Small intestine (tissue), 7 donors: ENCODE measurements at regions not wholly inside any gene's neighbourhood (a gene's known extent, or its start where the extent isn't known, plus 50 kb on each side); places are given as distances from the start of the nearest gene placed in this dataset.
"Not testable (repeated sequence)": the region's sequence is repeated elsewhere in the genome, so short reads cannot be mapped to it uniquely, and the experiment has no call there.

ENCODE experiments used
- DNase-seq, 2 donors: peaks; one replicate each; pipeline versions ENCODE4 v3.0.0 to v3.0.0-alpha.2; 2013
- FAIRE-seq: peaks from 2 replicates; lab custom pipeline; 2012; peaks lifted over from hg19 to GRCh38; lab: Jason Lieb, UNC
- H3K27ac ChIP-seq, 3 donors: one replicate each; pipeline ENCODE4 v1.5.1; 2013; ENCODE audit warnings: low read length in 2 of 3, mild to moderate bottlenecking in 2 of 3, control low read depth in 1 of 3, inconsistent platforms in 1 of 3, low read depth in 1 of 3, moderate library complexity in 1 of 3
- H3K27me3 ChIP-seq, 3 donors: one replicate each; pipeline ENCODE4 v1.6.1; 2013; ENCODE audit warnings: low read length in 3 of 3, inconsistent platforms in 1 of 3; ENCODE audit not compliant: control insufficient read depth in 3 of 3, insufficient read depth in 3 of 3
- H3K36me3 ChIP-seq, 3 donors: one replicate each; pipeline ENCODE4 v1.6.1; 2013; ENCODE audit warnings: low read length in 3 of 3, inconsistent platforms in 1 of 3, low read depth in 1 of 3, mild to moderate bottlenecking in 1 of 3, moderate library complexity in 1 of 3; ENCODE audit not compliant: control insufficient read depth in 3 of 3, insufficient read depth in 2 of 3
- H3K4me1 ChIP-seq, 3 donors: one replicate each; pipeline ENCODE4 v1.6.1; 2013; ENCODE audit warnings: low read length in 2 of 3, inconsistent platforms in 1 of 3, low read depth in 1 of 3, mild to moderate bottlenecking in 1 of 3, moderate library complexity in 1 of 3; ENCODE audit not compliant: control insufficient read depth in 3 of 3, insufficient read depth in 2 of 3
- H3K4me3 ChIP-seq, 3 donors: one replicate each; pipeline ENCODE4 v1.5.1; 2013; ENCODE audit warnings: low read length in 3 of 3, control low read depth in 1 of 3, inconsistent platforms in 1 of 3, low read depth in 1 of 3, mild to moderate bottlenecking in 1 of 3, moderate library complexity in 1 of 3
- H3K9me3 ChIP-seq, 2 donors: one replicate each; pipeline ENCODE4 v1.6.1; 2013; ENCODE audit warnings: low read depth in 1 of 2, low read length in 1 of 2; ENCODE audit not compliant: control insufficient read depth in 2 of 2, insufficient read depth in 1 of 2
- WGBS, 3 donors: extraction: QIAGEN DNeasy Blood & Tissue Kit; methylation state at CpG; one replicate each; pipeline ENCODE4 v1.1.7; 2013; 5-methylcytosine and 5-hydroxymethylcytosine counted together
- donor health status: healthy with polysubstance abuse.
- donor health status: control.
- donor health status: control.
- donor health status: Bipolar disorder and iron deficiency.
- donor health status: healthy.

GRCh38 chr2:87521489-87521888 is 226.4 kb upstream of the PLGLB2 start:
- 70 to 90% (median 81%) methylated on average over 6 to 7 of the region's 7 CpGs for WGBS, 3 donors
- DNase-seq, H3K9me3 ChIP-seq, H3K36me3 ChIP-seq, H3K27me3 ChIP-seq, FAIRE-seq, H3K4me3 ChIP-seq, H3K4me1 ChIP-seq: not testable (repeated sequence)
- H3K27ac ChIP-seq = peak overlapping the region in 1 of 3 donors; percentile 72

- WGBS, 3 donors = 65 to 74% (median 69%) methylated on average over 5 of the region's 5 CpGs
- not testable (repeated sequence) for H3K27ac ChIP-seq
Measured at GRCh38 chr2:87524619-87525188, 223.2 kb upstream of the PLGLB2 start.

GRCh38 chr2:87525497-87525991 is 222.3 kb upstream of the PLGLB2 start:
- H3K4me1 ChIP-seq, FAIRE-seq, H3K27me3 ChIP-seq, H3K36me3 ChIP-seq, H3K4me3 ChIP-seq, DNase-seq, H3K9me3 ChIP-seq: not testable (repeated sequence)
- peak overlapping the region in 1 of 3 donors; percentile 78 for H3K27ac ChIP-seq
- WGBS, 3 donors = 67 to 96% (median 69%) methylated on average over 2 to 4 of the region's 5 CpGs

More at GRCh38 chr2:87524619-87525188, 223.2 kb upstream of the PLGLB2 start:
- H3K4me1 ChIP-seq, FAIRE-seq, H3K9me3 ChIP-seq, H3K36me3 ChIP-seq, H3K4me3 ChIP-seq, DNase-seq, H3K27me3 ChIP-seq: not testable (repeated sequence)

GRCh38 chr2:87526258-87526657 is 221.6 kb upstream of the PLGLB2 start:
- DNase-seq, H3K4me3 ChIP-seq, FAIRE-seq, H3K4me1 ChIP-seq, H3K27me3 ChIP-seq, H3K36me3 ChIP-seq, H3K27ac ChIP-seq, H3K9me3 ChIP-seq: not testable (repeated sequence)
- 97% methylated on average over 2 of the region's 5 CpGs; no CpG with 5 or more reads in 2 of the 3 donors for WGBS, 3 donors

- 28 to 65% (median 44%) methylated on average over 4 to 5 of the region's 7 CpGs for WGBS, 3 donors
- H3K27ac ChIP-seq, H3K36me3 ChIP-seq, H3K4me1 ChIP-seq, DNase-seq, H3K9me3 ChIP-seq, H3K27me3 ChIP-seq, FAIRE-seq, H3K4me3 ChIP-seq: not testable (repeated sequence)
Measured at GRCh38 chr2:87531968-87532715, 215.7 kb upstream of the PLGLB2 start.

- H3K4me3 ChIP-seq, H3K36me3 ChIP-seq, DNase-seq, FAIRE-seq, H3K9me3 ChIP-seq, H3K4me1 ChIP-seq, H3K27me3 ChIP-seq: not testable (repeated sequence)
- 37 to 47% (median 45%) methylated on average over 5 to 7 of the region's 9 CpGs for WGBS, 3 donors
- peak overlapping the region in 1 of 3 donors; percentile 38 for H3K27ac ChIP-seq
Measured at GRCh38 chr2:87533390-87534272, 214.3 kb upstream of the PLGLB2 start.

- DNase-seq, H3K27ac ChIP-seq, H3K9me3 ChIP-seq, H3K27me3 ChIP-seq, FAIRE-seq, H3K4me3 ChIP-seq, H3K4me1 ChIP-seq, H3K36me3 ChIP-seq: not testable (repeated sequence)
- 47% methylated on average over 7 of the region's 14 CpGs; no CpG with 5 or more reads in 2 of the 3 donors for WGBS, 3 donors
Measured at GRCh38 chr2:87534273-87534889, 213.5 kb upstream of the PLGLB2 start.

DNA sequence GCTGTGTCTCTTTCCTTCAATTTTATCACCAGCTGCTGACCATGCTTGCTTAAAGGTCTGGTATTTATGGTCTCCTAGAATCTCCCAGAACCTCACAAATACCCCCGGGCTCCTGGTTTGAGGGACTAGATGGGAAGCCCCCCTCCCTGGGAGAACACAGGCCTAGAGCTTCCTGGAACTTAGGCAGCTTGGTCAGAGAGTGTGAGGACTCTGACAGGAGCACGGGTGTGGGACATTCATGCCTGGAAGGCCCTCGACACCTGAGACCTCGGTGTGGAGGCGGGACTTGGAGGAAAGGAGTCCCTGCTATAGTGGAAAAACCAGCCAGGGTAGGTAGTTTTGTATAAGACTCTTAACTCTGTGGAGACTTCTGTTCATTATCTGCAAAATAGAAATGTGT is 211.5 kb upstream of the PLGLB2 start:
- H3K27me3 ChIP-seq, FAIRE-seq, H3K4me3 ChIP-seq, H3K9me3 ChIP-seq, H3K27ac ChIP-seq, H3K4me1 ChIP-seq, H3K36me3 ChIP-seq, DNase-seq: not testable (repeated sequence)
- 38 to 67% (median 58%) methylated on average over 1 to 5 of the region's 5 CpGs for WGBS, 3 donors
